ENCODE measurements at regions not wholly inside any gene's neighbourhood (a gene's known extent, or its start where the extent isn't known, plus 50 kb on each side); places are given as distances from the start of the nearest gene placed in this dataset.

DNA sequence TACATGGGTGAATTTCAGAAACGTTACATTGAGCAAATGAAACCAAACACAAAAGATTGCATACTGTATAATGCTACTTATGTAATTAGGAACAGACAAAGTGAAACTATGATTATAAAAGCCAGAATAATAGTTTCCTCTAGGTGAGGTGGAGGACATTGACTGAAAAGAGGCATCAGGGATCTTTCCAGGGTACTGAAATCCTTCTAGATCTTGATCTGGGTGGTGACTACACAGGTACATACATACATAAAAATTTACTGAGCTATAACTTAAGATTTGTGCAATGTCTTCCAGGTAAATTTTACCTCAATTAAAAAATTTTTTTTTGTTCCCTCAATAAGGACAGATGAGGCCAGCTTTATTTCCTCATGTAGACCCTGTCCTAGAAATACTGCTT, 665.6 kb upstream of the UBE2E2 start:
- ATAC-seq: no peak
- no peak overlapping the region for H3K4me3 ChIP-seq (ENCODE audit: low read length)
- Mint-ChIP-seq H3K4me1 (no peaks in the 10 kb centered on the region), H3K4me3 (no peak overlapping the region), H3K36me3 (no peaks in the 10 kb centered on the region), H3K27ac (no peak overlapping the region), H3K9me3 (peaks cover 0 to 10% (median 0%) of the 10 kb centered on the region in 11 donors), H3K27me3 (no peaks in the 10 kb centered on the region)
- ChIA-PET CTCF (no interaction called here), POLR2A (no interaction called here)
- intact Hi-C loops (cut with micrococcal nuclease): no loop called here
- H3K36me3 ChIP-seq (ENCODE audit: control insufficient read depth in 2 of 3, insufficient read depth in 3 of 3, low read length in 3 of 3): no peaks in the 10 kb centered on the region
- H3K27ac ChIP-seq (ENCODE audit: low read depth, low read length): no peak overlapping the region
- no peaks in the 10 kb centered on the region for H3K4me1 ChIP-seq (ENCODE audit: control insufficient read depth in 2 of 2, insufficient read depth in 2 of 2, low read length in 2 of 2)
- no peak for DNase-seq
- H3K9me3 ChIP-seq (ENCODE audit: control insufficient read depth in 2 of 3, low read length in 3 of 3): no peaks in the 10 kb centered on the region
- H3K27me3 ChIP-seq (ENCODE audit: control insufficient read depth in 2 of 2, insufficient read depth in 2 of 2, low read length in 2 of 2): no peaks in the 10 kb centered on the region

DNA sequence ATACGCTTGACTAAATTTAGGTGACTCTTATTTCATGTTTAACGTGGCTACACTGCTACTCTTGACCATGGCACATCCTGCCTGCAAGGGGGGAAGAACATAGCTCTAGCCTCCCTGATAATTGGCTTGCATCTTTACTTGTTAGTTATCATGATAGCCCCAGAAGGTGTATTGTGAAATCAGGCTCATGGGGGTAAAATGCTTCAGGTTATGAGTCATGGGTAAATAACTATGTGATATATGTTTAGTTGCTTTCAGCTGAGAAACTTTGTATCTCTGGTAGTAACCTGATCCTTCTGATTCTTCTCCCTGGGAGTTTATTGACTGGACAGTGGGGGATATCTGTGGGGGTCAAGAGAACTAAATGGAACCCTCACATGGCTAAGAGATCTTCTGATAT, 660.8 kb upstream of the UBE2E2 start:
- no peak for ATAC-seq
- H3K36me3 Mint-ChIP-seq: no peaks in the 10 kb centered on the region
- H3K9me3 Mint-ChIP-seq: peaks cover 0 to 8% (median 3%) of the 10 kb centered on the region in 11 donors
- intact Hi-C loops (cut with micrococcal nuclease): no loop called here
- no peaks in the 10 kb centered on the region for H3K27me3 ChIP-seq (ENCODE audit: control insufficient read depth in 2 of 2, insufficient read depth in 2 of 2, low read length in 2 of 2)
- no peaks in the 10 kb centered on the region for H3K9me3 ChIP-seq (ENCODE audit: control insufficient read depth in 2 of 3, low read length in 3 of 3)
- no peaks in the 10 kb centered on the region for H3K4me1 ChIP-seq (ENCODE audit: control insufficient read depth in 2 of 2, insufficient read depth in 2 of 2, low read length in 2 of 2)
- no peak overlapping the region for H3K27ac Mint-ChIP-seq
- H3K36me3 ChIP-seq (ENCODE audit: control insufficient read depth in 2 of 3, insufficient read depth in 3 of 3, low read length in 3 of 3): no peaks in the 10 kb centered on the region
- H3K4me1 Mint-ChIP-seq: no peaks in the 10 kb centered on the region
- no peak for DNase-seq
- POLR2A ChIA-PET: no interaction called here
- CTCF ChIA-PET: no interaction called here
- H3K4me3 ChIP-seq (ENCODE audit: low read length): no peak overlapping the region
- H3K27me3 Mint-ChIP-seq: no peaks in the 10 kb centered on the region
- H3K27ac ChIP-seq (ENCODE audit: low read depth, low read length): no peak overlapping the region
- H3K4me3 Mint-ChIP-seq: no peak overlapping the region

DNA sequence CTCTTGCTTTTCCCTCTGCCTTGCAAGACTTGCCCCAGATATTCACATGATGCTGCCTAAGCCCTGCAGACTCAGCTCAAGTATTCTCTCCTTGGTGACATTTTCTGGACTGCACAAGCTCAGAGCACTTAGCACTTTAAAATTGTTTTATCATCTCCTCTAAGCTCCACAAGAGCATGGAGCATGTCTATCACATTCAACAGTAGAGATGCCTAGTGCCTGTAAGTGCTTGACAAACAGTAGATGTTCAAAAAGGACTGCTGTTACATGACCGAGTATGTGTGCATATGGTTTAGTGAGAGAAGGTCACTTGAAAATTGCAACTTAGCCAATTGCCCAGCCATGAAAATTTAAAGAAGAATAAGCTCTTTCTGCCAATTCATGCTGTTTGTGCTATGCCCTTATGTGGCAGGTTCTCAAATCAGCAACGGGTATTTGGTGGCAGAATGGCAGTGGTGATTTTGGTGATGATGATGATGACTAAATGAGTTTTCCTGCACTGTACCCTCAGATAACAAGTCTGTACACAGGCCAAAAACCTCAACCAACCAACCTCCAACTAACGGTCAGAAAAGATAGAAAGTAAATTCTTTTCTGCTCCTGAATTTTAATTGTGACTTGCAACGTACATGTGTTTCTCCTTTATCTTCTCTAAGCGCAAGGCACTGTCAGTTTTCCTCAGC, 647.2 kb upstream of the UBE2E2 start:
- Mint-ChIP-seq H3K4me3 (no peak overlapping the region), H3K9me3 (peaks cover 0 to 7% (median 0%) of the 10 kb centered on the region in 11 donors), H3K4me1 (no peaks in the 10 kb centered on the region), H3K27ac (no peak overlapping the region), H3K27me3 (no peaks in the 10 kb centered on the region), H3K36me3 (no peaks in the 10 kb centered on the region)
- Histone ChIP-seq H3K4me1 (ENCODE audit: control insufficient read depth in 2 of 2, insufficient read depth in 2 of 2, low read length in 2 of 2) (no peaks in the 10 kb centered on the region), H3K36me3 (ENCODE audit: control insufficient read depth in 2 of 3, insufficient read depth in 3 of 3, low read length in 3 of 3) (no peaks in the 10 kb centered on the region), H3K27ac (ENCODE audit: low read depth, low read length) (no peak overlapping the region), H3K9me3 (ENCODE audit: control insufficient read depth in 2 of 3, low read length in 3 of 3) (no peaks in the 10 kb centered on the region), H3K27me3 (ENCODE audit: control insufficient read depth in 2 of 2, insufficient read depth in 2 of 2, low read length in 2 of 2) (no peaks in the 10 kb centered on the region), H3K4me3 (ENCODE audit: low read length) (no peak overlapping the region)
- ChIA-PET POLR2A (interaction anchor here (0.6 kb wide), 1 partner anchor 1030 kb away, joined by 3 read pairs; no protein-coding TSS in a partner anchor), CTCF (no interaction called here)
- intact Hi-C loops (cut with micrococcal nuclease): no loop called here
- DNase-seq: no peak
- no peak for ATAC-seq

DNA sequence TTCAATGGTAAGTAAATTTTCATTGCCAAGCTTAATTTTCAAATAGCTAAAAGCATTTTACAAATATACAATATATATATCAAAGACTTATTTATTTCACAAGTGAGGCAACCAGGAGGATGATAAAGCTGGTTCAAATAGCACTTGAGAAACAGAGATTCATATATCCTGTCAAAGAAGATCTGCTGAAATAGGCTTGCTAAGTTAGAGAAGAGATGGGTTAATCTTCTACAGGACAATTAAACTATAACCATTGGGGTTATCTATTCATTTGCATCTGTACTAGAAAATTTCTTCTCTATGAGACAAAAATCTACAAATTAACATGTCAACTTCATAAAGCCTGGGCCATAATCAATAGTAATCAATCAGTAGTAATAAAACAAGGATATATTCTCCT, 637.7 kb upstream of the UBE2E2 start:
- Histone ChIP-seq H3K4me1 (ENCODE audit: control insufficient read depth in 2 of 2, insufficient read depth in 2 of 2, low read length in 2 of 2) (no peaks in the 10 kb centered on the region), H3K27ac (ENCODE audit: low read depth, low read length) (no peak overlapping the region), H3K27me3 (ENCODE audit: control insufficient read depth in 2 of 2, insufficient read depth in 2 of 2, low read length in 2 of 2) (no peaks in the 10 kb centered on the region), H3K36me3 (ENCODE audit: control insufficient read depth in 2 of 3, insufficient read depth in 3 of 3, low read length in 3 of 3) (no peaks in the 10 kb centered on the region), H3K4me3 (ENCODE audit: low read length) (no peak overlapping the region), H3K9me3 (ENCODE audit: control insufficient read depth in 2 of 3, low read length in 3 of 3) (no peaks in the 10 kb centered on the region)
- peaks cover 0 to 3% (median 0%) of the 10 kb centered on the region in 5 donors for H3K27me3 Mint-ChIP-seq
- ATAC-seq (no peak), DNase-seq (no peak)
- no peaks in the 10 kb centered on the region for H3K4me1 Mint-ChIP-seq
- H3K27ac Mint-ChIP-seq: no peak overlapping the region
- ChIA-PET POLR2A (no interaction called here), CTCF (no interaction called here)
- no peak overlapping the region for H3K4me3 Mint-ChIP-seq
- no peaks in the 10 kb centered on the region for H3K9me3 Mint-ChIP-seq
- H3K36me3 Mint-ChIP-seq: no peaks in the 10 kb centered on the region
- intact Hi-C loops (cut with micrococcal nuclease): loop anchor here (2.0 to 10.0 kb wide), 2 partner anchors 393 to 1669 kb away; no protein-coding TSS in a partner anchor

DNA sequence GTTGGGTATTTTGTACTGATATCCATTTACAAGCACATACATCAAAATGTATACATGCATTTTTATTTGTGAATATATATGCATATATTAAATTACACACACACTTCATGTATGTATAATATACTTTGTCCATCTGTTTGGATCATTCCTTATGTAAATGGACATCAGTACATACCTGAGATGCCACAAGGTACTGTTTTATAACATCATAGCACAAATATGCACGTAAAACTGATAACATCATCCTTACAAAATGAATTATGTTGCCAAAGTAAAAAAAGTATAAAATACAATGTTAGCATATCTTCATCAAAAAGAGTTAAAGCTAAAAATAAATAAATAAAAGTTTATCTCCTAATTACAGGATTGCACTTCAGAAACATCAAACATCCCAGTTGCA, 634.8 kb upstream of the UBE2E2 start:
- ChIA-PET POLR2A (no interaction called here), CTCF (no interaction called here)
- ATAC-seq (no peak), DNase-seq (no peak)
- Histone ChIP-seq H3K4me1 (ENCODE audit: control insufficient read depth in 2 of 2, insufficient read depth in 2 of 2, low read length in 2 of 2) (no peaks in the 10 kb centered on the region), H3K4me3 (ENCODE audit: low read length) (no peak overlapping the region), H3K27me3 (ENCODE audit: control insufficient read depth in 2 of 2, insufficient read depth in 2 of 2, low read length in 2 of 2) (no peaks in the 10 kb centered on the region), H3K27ac (ENCODE audit: low read depth, low read length) (no peak overlapping the region), H3K36me3 (ENCODE audit: control insufficient read depth in 2 of 3, insufficient read depth in 3 of 3, low read length in 3 of 3) (no peaks in the 10 kb centered on the region), H3K9me3 (ENCODE audit: control insufficient read depth in 2 of 3, low read length in 3 of 3) (no peaks in the 10 kb centered on the region)
- no peak overlapping the region for H3K27ac Mint-ChIP-seq
- H3K4me1 Mint-ChIP-seq: no peaks in the 10 kb centered on the region
- intact Hi-C loops (cut with micrococcal nuclease): loop anchor here in 1 of 2 donors (10.0 kb wide), 1 partner anchor 1667 kb away; no protein-coding TSS in a partner anchor
- H3K36me3 Mint-ChIP-seq: no peaks in the 10 kb centered on the region
- peaks cover 0 to 3% (median 0%) of the 10 kb centered on the region in 5 donors for H3K27me3 Mint-ChIP-seq
- H3K9me3 Mint-ChIP-seq: no peaks in the 10 kb centered on the region
- H3K4me3 Mint-ChIP-seq: no peak overlapping the region

DNA sequence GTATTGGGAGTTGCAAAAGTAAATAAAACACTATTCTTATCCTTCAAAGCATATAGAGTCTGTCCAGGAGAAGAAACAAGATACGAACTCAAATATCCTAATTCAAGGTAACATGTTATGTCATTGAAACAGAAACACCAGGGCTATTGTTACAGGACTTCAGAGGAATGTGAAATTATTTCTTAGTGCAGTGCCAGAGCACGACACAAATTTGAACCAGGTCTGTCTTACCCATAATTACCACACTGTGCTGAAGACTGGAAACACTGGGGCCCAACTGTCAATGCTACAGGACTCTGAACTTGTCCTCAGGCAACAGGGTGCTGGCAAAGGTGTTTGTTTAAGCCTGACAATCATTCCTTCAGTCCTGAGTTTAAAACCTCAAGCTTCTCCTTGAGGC, 633.6 kb upstream of the UBE2E2 start:
- Histone ChIP-seq H3K36me3 (ENCODE audit: control insufficient read depth in 2 of 3, insufficient read depth in 3 of 3, low read length in 3 of 3) (no peaks in the 10 kb centered on the region), H3K27ac (ENCODE audit: low read depth, low read length) (no peak overlapping the region), H3K27me3 (ENCODE audit: control insufficient read depth in 2 of 2, insufficient read depth in 2 of 2, low read length in 2 of 2) (no peaks in the 10 kb centered on the region), H3K4me1 (ENCODE audit: control insufficient read depth in 2 of 2, insufficient read depth in 2 of 2, low read length in 2 of 2) (no peaks in the 10 kb centered on the region), H3K9me3 (ENCODE audit: control insufficient read depth in 2 of 3, low read length in 3 of 3) (no peaks in the 10 kb centered on the region), H3K4me3 (ENCODE audit: low read length) (no peak overlapping the region)
- no peaks in the 10 kb centered on the region for H3K4me1 Mint-ChIP-seq
- H3K9me3 Mint-ChIP-seq: no peaks in the 10 kb centered on the region
- POLR2A ChIA-PET: no interaction called here
- peaks cover 0 to 3% (median 0%) of the 10 kb centered on the region in 5 donors for H3K27me3 Mint-ChIP-seq
- ATAC-seq (no peak), DNase-seq (no peak)
- H3K4me3 Mint-ChIP-seq: no peak overlapping the region
- H3K36me3 Mint-ChIP-seq: no peaks in the 10 kb centered on the region
- CTCF ChIA-PET: no interaction called here
- H3K27ac Mint-ChIP-seq: no peak overlapping the region
- intact Hi-C loops (cut with micrococcal nuclease): loop anchor here in 1 of 2 donors (10.0 kb wide), 1 partner anchor 1665 kb away; no protein-coding TSS in a partner anchor

DNA sequence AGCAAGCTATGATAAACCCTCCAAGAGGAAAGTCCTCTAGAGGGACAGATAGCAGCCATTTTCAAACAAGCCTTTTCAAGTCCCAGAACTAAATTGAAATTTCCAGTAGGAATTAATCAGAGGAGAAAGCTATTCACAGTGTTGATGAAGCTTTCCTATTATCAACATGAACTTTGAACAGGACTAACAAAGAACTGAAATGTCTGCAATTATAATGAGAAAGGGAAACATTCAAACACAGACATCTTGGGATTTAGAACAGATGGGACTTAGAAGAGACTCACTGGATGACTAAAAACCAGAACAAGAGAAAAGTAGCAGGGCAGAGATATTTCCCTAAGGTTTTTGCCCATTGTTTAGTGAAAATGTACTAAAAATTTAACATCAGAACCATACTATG, 622.1 kb upstream of the UBE2E2 start:
- Mint-ChIP-seq H3K27me3 (no peaks in the 10 kb centered on the region), H3K27ac (no peak overlapping the region), H3K36me3 (no peaks in the 10 kb centered on the region), H3K4me1 (no peaks in the 10 kb centered on the region), H3K9me3 (peaks cover 0 to 10% (median under 1%) of the 10 kb centered on the region in 11 donors), H3K4me3 (no peak overlapping the region)
- no peak overlapping the region for H3K4me3 ChIP-seq (ENCODE audit: low read length)
- H3K27ac ChIP-seq (ENCODE audit: low read depth, low read length): no peak overlapping the region
- H3K27me3 ChIP-seq (ENCODE audit: control insufficient read depth in 2 of 2, insufficient read depth in 2 of 2, low read length in 2 of 2): no peaks in the 10 kb centered on the region
- DNase-seq: no peak
- intact Hi-C loops (cut with micrococcal nuclease): no loop called here
- H3K4me1 ChIP-seq (ENCODE audit: control insufficient read depth in 2 of 2, insufficient read depth in 2 of 2, low read length in 2 of 2): no peaks in the 10 kb centered on the region
- H3K36me3 ChIP-seq (ENCODE audit: control insufficient read depth in 2 of 3, insufficient read depth in 3 of 3, low read length in 3 of 3): no peaks in the 10 kb centered on the region
- ChIA-PET CTCF (no interaction called here), POLR2A (no interaction called here)
- ATAC-seq: no peak
- peaks cover 0 to 4% (median 0%) of the 10 kb centered on the region in 3 experiments for H3K9me3 ChIP-seq (ENCODE audit: control insufficient read depth in 2 of 3, low read length in 3 of 3)

Data from naive thymus-derived CD4-positive, alpha-beta T cell (primary cell).